ACHN (cell line): ENCODE measurements at regions not wholly inside any gene's neighbourhood (a gene's known extent, or its start where the extent isn't known, plus 50 kb on each side); places are given as distances from the start of the nearest gene placed in this dataset.
A peak's percentile ranks its signal among the peaks of the same experiment; 100 is the strongest.

Source experiments
- DNase-seq: peaks from one replicate; pipeline ENCODE4 v3.0.0-alpha.2; 2015
- in situ Hi-C: cut with HindIII; loops from 2 replicates; pipeline ENCODE4 v1.10.0; 2017; ENCODE audit warnings: low sequenced_read_pairs, low pct_ligation_motif_present, low pct_unique_long_range_greater_than_20kb

DNA sequence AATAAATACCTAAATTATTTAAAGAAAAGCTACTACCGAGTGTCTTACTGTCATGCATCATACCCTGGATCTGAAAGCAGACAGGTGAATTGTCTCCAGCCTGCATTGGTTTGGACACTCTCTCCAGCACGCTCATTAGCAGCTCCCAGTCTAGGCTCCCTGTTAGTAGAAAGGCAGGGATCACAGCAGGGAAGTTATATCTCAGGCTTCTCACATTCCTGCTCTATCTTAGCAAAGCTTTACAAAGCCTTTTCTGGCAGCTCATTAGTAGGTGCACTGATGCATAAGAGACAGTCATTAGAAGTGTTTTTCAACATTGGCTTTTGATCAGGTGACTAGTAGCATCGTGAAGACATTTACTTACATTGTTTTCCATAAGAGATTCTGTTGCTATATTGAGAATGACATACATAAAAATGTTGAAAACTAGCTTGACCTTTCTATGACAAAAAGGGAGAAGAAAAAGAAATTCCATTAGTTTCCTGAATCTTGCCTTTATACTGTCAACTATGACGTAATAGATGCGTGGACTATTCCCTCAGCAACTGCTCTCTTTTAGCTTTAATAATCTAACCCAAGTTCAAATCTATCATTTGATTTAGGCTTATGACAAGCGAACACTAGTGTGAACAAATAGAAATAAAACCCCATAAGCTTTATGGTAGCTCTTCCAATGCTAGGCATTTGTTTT lies 408.7 kb upstream of the KCNH7 start:
- no peak for DNase-seq
- in situ Hi-C loops: no loop called here

DNA sequence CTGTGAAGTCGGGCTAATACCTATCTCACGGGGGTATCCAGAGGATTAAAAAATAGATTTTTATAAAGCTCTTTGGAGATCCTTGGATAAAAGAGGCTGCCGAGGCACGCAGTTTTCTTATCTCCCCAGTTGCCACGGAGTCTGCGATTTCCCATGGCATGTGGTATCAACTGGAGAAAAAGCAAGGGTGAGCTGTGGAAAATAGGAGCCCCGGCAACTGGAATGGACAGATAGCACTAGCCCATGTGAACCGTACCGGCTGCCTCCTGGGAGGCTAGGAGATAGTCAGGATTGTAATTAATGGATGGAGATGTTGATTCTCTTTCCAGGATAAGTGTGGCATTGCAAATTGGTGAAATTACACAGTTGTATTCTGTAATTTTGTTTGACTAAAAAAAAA lies 407.6 kb upstream of the KCNH7 start:
- no peak for DNase-seq
- in situ Hi-C loops: no loop called here

DNA sequence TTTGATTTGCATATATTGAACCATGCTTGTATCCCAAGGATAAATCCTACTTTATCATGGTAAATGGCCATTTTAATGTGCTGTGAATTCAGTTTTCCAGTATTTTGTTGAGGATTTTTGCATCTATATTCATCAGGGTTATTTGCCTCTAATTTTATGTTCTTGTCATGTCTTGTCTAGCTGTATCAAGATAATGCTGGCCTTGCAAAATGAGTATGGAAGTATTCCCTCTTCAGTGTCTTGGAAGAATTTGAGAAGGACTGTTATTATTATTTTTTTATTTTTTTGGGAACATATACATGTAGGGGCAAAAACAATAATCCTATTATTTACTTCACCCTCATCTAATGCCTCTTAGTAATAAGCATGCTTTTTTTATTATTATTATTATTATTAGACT lies 398.0 kb upstream of the KCNH7 start:
- in situ Hi-C loops: no loop called here
- no peak for DNase-seq

DNA sequence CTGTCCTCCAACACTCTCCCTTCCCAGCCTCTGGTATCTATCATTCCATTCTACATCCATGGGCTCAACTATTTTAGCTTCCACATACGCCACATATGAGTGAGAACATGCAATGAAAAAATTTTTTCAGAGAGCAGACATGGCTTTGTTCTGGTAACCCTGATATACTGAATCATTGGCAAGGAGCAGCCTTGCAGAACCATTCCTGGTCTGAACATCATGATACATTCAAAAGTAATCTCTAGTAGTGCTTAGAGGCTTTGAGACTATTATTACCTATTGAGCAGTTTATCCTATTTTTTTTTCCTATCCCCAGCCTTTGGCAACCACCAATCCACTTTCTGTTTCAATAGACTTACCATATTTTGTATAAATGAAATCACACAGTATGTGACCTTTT lies 393.1 kb upstream of the KCNH7 start:
- no peak for DNase-seq
- in situ Hi-C loops: no loop called here

DNA sequence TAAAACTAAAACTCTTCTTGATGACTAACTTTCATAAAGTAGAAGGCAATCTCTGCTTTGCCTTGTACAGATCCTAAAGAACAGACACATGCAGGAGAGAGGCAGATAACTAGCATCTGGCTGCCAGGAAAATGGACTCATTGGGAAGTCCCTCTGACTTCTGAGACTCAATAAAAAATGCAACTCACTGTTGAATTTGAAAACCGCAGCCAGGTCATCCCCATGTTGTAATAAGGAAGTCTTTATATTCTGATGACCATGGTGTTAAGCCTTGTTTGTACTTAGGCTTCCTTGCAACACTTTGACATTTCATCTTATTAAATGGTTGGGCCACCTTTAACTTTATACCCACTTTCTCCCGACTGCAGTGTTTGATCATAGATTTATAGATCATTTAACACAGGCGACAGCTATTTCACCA lies 375.1 kb upstream of the KCNH7 start:
- in situ Hi-C loops: no loop called here

DNA sequence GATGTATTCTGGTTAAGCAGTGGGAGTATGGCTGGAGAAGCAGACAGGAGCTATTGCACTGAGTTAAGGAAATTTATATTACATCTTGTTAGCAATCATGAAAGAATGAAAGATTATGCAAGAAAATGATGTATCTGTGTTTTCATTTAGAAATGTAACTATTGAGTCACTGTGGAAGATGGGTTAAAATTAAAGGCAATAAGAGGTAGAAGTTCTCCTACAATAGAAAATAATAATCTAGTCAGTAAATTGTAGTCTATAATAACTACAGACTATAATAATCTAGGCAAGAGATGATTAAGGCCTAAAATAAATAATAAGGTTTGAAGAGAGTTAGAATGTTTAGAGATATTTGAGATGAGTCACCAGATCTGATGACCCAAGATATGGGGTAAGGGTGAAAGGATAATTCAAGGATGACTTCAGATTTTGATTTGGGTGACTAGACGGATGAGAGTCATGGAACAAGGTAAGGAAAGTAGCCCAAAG lies 371.9 kb upstream of the KCNH7 start:
- DNase-seq: no peak
- in situ Hi-C loops: no loop called here

More for the DNA sequence above, 375.1 kb upstream of the KCNH7 start:
- DNase-seq: no peak

DNA sequence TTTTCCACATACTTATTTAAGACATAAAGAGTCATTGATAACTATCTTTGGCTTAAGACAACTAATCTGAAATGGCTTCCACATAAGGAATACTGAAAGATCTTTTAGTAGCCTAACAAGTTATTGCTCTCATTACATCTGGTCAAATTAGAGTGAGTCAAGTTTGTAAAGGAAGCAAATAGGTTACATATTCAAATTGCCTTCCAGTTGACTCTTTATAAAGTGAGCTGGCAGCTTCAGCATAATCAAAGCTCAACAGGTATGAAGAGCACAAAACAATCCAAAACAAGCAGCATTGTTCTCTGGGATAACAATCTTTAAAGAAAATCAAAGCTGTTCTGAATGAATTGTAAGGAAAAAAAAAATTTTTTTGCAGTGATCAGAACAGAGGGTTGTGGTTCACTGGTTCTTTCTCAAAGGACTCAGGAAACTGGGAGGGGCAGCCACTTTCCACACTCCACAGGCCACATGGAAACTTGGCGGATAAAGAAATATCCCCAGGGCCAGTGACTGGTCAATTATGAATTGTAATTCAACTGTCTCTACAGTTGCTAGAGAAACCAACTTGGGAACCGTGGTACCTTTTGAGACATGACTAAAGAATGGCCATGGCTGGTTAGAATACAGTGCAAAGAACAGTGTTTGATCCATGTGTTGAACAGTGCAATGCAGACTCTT lies 369.3 kb upstream of the KCNH7 start:
- in situ Hi-C loops: no loop called here
- peak; percentile 18 for DNase-seq

DNA sequence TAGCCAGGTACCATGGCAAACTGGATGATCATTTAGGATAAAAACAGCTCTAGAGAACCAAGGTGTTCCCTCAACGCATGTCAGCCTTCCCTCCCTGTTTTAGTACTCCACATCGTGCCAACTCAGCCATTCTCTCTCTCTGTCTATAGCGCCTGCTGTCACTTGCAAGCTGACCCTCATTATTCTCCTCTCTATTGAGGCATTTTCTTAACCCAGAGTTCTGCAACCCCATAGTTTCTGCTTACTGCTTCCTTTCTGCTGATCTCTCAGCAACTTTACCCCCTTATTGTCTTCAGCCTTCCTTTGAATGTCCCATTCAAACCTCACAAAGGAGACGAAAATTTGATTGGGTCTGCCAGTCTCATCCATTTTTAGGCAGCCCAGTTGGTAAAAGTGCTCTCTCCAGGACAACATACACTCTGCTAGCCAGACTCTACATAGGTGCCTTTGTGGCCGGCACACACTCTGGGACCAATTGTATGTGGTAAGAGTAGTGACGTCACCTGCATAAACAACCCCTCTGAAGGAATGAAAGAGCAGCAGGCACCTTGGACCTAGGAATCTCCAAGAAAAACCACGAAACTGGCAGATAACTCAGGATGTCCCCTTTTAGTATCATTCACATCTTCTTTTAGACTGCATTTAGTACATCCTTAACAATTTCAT lies 367.2 kb upstream of the KCNH7 start:
- DNase-seq: no peak
- in situ Hi-C loops: no loop called here

DNA sequence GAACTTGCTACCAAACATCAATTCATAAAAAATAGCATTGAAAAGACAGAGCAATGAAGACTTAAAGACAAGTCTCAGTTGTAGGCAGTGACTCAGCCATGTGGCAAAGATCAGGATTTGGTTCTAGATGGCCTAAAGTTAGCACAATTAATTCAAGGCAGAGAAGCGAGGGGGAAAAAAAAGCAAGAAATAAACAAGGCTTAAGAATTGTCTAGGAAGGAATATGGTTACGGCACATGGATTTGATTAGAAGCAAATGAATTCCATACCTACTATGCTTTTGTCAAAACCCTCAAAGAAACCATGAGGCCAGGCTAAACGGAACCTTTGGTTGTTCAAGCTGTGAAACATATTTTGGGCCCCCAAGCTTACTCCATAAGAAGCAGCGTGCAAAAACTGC lies 362.2 kb upstream of the KCNH7 start:
- in situ Hi-C loops: no loop called here

DNA sequence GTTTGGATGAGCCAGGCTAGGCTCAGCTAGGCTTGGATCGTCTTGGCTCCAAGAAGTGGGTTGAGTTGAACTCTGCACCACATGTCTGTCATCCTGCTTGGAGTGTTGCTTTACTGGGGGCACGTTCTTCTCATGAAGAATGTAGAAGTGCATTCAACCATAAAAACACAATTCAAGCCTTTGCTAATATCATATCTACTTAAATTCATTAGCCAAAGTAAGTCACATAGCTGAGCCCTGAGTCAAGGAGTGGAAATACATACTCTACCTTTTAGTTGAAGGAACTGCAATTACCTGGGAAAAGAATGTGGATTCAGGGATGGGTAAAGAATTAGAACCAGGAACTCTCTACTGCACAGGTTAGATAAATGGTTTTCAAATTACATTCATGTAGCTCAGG lies 360.4 kb upstream of the KCNH7 start:
- in situ Hi-C loops: loop anchor here (25.0 kb wide), 1 partner anchor 1288 kb away; no protein-coding TSS in a partner anchor
- no peak for DNase-seq

More for the DNA sequence above, 362.2 kb upstream of the KCNH7 start:
- no peak for DNase-seq

DNA sequence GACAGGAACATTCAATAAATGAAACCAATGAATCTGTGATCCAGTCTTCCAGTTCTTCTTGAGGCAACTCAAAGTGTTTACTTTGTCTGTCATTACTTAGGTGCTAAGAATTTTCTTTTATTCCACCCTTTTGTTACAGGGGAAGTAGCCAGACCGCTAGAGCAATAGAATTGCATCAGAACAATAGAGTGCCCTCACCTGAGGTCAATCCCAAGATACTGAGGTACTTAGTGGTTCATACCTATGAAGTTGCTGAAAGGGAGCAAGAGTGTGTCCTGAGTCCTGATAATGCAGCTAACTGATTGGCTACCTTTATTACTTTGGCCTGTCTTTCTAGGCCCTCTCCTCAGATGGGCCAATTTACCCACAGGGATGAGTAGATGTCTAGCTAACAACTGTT lies 359.4 kb upstream of the KCNH7 start:
- DNase-seq: no peak
- in situ Hi-C loops: loop anchor here (25.0 kb wide), 1 partner anchor 1289 kb away; no protein-coding TSS in a partner anchor

DNA sequence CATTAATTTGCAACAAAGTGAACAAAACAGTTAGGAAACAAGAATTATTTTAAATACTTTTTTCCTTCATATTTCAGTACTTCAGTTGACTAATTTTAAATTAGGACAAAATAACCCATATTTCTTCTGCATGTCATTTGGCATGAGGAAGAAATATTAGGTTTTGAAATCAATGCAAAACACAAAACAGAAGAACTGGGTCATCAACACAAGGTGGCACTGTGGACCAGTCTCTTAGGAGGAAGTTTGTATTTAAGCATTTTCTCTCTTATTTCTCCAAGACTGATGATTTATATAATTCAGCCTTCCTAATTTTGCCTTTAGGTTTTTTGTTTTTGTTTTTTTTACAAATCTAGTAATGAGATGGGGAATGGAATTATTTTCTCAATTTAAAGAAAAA lies 352.8 kb upstream of the KCNH7 start:
- DNase-seq: peak; percentile 61
- in situ Hi-C loops: loop anchor here (25.0 kb wide), 1 partner anchor 1296 kb away; no protein-coding TSS in a partner anchor

DNA sequence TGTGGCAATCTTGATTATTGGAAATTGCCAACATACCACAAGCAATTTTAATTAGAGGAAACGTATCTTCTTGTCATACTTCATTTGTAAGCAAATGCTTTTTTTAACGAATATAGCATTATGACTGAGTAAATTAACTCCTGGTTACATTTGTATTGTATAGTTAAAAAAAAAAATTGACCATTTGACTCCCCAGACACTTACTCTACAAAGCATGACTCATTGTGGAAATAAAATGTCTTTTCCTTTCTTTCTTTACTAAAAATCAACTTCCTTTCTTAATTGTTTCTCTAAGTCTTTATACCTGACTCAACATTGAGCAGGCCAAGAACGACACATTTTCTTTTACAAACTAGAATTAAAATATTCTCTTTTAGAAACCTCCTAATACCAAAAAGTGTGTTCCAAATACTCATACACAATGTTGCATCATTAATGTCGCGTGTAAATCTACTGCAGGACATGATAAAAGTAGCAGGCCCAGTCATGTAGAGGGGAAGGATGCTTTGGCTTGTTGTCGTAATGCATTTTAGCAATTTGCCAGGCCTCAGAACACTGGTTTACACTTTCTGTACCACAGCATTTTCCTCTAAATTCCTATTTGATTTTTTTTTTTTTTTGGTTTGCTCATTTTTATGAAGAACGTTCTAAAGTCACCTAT lies 349.6 kb upstream of the KCNH7 start:
- in situ Hi-C loops: loop anchor here (25.0 kb wide), 1 partner anchor 1299 kb away; no protein-coding TSS in a partner anchor
- DNase-seq: no peak

DNA sequence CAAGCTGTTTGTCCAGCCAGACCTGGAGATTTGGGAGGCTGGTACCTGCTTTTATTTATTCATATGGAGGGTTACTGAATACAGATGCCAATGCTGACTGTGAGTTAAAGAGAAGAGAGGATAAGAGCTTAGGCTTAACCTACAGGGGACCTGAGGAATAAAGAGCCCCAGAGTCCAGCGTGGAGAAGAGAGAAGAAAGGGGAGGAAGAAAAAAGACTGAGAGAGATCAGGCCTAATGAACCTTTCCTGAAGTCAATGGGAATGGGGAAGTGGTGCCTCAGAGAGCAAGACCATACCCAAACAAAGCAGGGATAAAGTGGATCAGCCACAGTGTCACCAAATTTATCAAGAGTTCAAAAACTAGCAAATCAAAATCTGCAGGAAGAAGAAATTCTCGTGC lies 348.6 kb upstream of the KCNH7 start:
- no peak for DNase-seq
- in situ Hi-C loops: loop anchor here (25.0 kb wide), 1 partner anchor 1300 kb away; no protein-coding TSS in a partner anchor

DNA sequence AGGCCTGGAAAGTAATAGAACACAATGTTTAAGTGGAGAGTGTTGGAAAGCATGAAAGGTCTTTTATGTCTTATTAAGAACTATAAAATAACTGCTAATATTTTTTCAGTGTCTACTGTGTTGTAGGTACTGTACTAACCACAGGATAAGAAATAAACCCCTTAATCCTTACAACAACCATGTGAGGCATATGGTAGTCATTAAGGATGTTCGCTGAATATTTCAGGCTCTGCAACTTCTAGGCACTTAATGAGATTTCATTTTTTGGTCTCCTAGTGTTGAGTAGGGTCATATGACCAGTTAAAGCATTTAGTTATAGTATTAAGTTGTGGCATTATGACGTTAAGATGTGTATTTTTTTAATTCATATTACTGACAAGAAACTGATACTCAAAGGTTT lies 346.6 kb upstream of the KCNH7 start:
- DNase-seq: no peak
- in situ Hi-C loops: loop anchor here (25.0 kb wide), 1 partner anchor 1302 kb away; no protein-coding TSS in a partner anchor

DNA sequence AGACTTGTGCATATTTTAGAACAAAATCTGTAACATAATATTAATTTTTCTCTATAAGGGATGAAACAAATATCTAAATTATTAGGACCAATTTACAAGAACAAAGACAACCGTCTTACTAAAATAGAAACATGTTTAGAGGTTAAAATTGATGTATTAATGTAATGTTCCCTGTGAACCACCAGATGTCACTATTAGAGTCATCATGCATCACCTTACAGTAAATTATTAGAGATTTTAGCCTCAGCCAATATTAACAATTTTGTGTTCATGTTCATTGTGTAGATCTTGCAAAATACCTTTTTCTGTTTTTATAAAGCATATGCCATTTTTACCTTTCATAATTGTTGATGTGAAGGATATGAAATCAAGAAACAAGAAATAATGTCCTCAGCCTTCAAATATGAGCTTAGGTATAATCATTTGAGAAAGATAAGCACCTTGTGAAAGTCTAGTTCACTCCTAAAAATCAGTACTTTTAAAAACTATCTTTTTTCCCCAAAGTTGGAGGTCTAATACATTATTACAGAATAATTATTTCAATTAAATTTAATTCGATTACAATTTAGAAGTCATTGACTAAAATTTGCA lies 344.3 kb upstream of the KCNH7 start:
- in situ Hi-C loops: loop anchor here (25.0 kb wide), 1 partner anchor 1304 kb away; no protein-coding TSS in a partner anchor
- peak; percentile 46 for DNase-seq

DNA sequence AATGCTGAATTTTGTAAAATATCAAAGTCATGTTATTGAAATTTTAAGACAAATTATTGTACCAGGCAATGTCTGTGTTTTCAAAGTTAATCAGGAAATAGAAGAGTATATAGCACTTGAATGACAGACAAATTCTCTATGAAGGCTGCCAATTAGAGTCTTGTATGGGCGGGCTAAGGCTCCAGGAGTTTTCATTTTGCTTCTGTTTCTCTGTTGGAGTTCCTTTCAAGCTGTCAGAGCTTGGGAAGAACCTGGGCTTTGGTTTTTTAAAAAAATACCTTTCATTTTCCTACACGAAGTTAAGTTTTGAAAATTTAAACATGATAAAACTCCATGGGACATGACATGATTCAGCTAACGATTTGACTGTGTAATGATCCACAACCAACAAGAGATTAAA lies 339.0 kb upstream of the KCNH7 start:
- DNase-seq: no peak
- in situ Hi-C loops: loop anchor here (25.0 kb wide), 1 partner anchor 1310 kb away; no protein-coding TSS in a partner anchor

DNA sequence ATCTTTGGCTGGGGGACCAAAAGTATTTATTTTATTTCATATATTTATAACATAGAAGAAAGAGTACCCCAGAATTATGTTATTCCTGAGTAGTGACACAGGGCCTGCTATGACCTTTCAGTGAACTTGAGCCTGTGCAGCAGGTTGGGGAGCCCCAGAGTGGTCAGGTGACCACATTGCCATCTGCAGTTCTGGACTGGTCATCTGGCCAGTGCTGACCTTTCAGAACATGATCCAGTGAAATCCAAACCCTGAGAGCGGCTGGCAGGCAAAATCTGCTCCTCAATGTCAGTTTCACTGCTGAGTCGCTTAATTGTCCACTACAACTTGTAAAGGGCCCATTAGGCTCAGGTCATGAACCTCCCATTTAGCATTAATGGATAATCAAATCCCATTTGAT lies 336.7 kb upstream of the KCNH7 start:
- in situ Hi-C loops: loop anchor here (25.0 kb wide), 1 partner anchor 1312 kb away; no protein-coding TSS in a partner anchor
- no peak for DNase-seq
